ENCODE measurements at regions not wholly inside any gene's neighbourhood (a gene's known extent, or its start where the extent isn't known, plus 50 kb on each side); places are given as distances from the start of the nearest gene placed in this dataset.

DNA sequence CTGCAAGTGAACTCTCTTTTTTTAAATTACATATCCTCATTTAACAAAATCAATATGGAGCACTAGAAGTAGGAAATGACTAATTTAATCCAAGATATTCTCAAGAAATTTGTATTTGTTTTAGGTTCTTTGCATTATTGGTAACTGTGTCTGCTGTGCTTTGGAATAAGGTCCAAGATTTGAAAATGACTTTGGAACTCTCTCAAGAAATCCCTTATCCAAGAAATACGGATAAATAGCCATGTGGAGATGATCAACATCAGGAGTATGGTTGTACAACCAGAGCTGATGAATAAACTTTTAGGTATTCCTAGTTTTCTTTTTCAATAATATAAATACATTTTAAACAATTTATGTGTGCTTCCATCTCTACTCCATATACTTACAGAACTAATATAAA is 279.9 kb upstream of the SEMA3C start:
- TF ChIP-seq, protein P1, sequence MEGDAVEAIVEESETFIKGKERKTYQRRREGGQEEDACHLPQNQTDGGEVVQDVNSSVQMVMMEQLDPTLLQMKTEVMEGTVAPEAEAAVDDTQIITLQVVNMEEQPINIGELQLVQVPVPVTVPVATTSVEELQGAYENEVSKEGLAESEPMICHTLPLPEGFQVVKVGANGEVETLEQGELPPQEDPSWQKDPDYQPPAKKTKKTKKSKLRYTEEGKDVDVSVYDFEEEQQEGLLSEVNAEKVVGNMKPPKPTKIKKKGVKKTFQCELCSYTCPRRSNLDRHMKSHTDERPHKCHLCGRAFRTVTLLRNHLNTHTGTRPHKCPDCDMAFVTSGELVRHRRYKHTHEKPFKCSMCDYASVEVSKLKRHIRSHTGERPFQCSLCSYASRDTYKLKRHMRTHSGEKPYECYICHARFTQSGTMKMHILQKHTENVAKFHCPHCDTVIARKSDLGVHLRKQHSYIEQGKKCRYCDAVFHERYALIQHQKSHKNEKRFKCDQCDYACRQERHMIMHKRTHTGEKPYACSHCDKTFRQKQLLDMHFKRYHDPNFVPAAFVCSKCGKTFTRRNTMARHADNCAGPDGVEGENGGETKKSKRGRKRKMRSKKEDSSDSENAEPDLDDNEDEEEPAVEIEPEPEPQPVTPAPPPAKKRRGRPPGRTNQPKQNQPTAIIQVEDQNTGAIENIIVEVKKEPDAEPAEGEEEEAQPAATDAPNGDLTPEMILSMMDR (IDR thresholded peaks at IDR 0.05) = no peak
- TF ChIP-seq POLR2AphosphoS5 (IDR thresholded peaks at IDR 0.05) = no peak
- no peak for TF ChIP-seq POLR2A (IDR thresholded peaks at IDR 0.05; ENCODE audit: low read depth)

Measured in esophagus muscularis mucosa (tissue), 3 donors.